Endothelial cell of umbilical vein (primary cell): ENCODE measurements at regions not wholly inside any gene's neighbourhood (a gene's known extent, or its start where the extent isn't known, plus 50 kb on each side); places are given as distances from the start of the nearest gene placed in this dataset.

Experiments used
- BruUV-seq: library from RNA; stranded (reverse); fragments of 400-500 nt; replicated peaks from 2 replicates; lab custom pipeline; 2021; lab: Mats Ljungman, UMichigan
- CTCF ChIA-PET: fragments of 300-600, 350-600 bp; sonication (Branson Sonifier 250); formaldehyde crosslinking; loops from one replicate; lab custom pipeline; 2021; ENCODE audit warnings: antibody characterized with exemption, inconsistent platforms; lab: Charles Lee
- POLR2A ChIA-PET: fragments of 300-600, 350-600 bp; sonication (Branson Sonifier 250); formaldehyde crosslinking; loops from one replicate; lab custom pipeline; 2021; ENCODE audit warnings: antibody characterized with exemption, inconsistent platforms; lab: Charles Lee
- DNase-seq: peaks from one replicate; pipeline ENCODE4 v3.0.0-alpha.2; 2011; ENCODE audit warnings: low read depth, low spot score
- FAIRE-seq: peaks from 2 replicates; lab custom pipeline; 2011; peaks lifted over from hg19 to GRCh38; lab: Jason Lieb, UNC
- H2AFZ ChIP-seq: 2 replicates; pipeline ENCODE4 v1.6.0; 2012; ENCODE audit warnings: low read depth, low read length, control low read depth, inconsistent platforms
- H3K27ac ChIP-seq: 2 replicates; pipeline ENCODE4 v1.5.1; 2011; ENCODE audit warnings: low read depth, mild to moderate bottlenecking, control low read depth, low read length, moderate library complexity; ENCODE audit not compliant: insufficient read depth
- H3K27me3 ChIP-seq, 2 experiments: 2 replicates each; pipeline versions ENCODE4 v1.6.0 to v1.6.1; 2011; ENCODE audit warnings: low read length in 2 of 2, mixed read lengths in 1 of 2; ENCODE audit not compliant: control insufficient read depth in 2 of 2, insufficient read depth in 2 of 2
- H3K36me3 ChIP-seq, 2 experiments: 2 replicates in 1 of 2; 3 replicates in 1 of 2; pipeline ENCODE4 v1.5.1; 2011; ENCODE audit warnings: low read length in 2 of 2, mild to moderate bottlenecking in 1 of 2, moderate library complexity in 1 of 2; ENCODE audit not compliant: control insufficient read depth in 2 of 2, insufficient read depth in 2 of 2; ENCODE audit errors: extremely low read depth in 1 of 2
- H3K4me1 ChIP-seq: 3 replicates; pipeline ENCODE4 v1.5.1; 2011; ENCODE audit warnings: mild to moderate bottlenecking, low read length; ENCODE audit not compliant: control insufficient read depth, insufficient read depth; ENCODE audit errors: extremely low read depth
- H3K4me2 ChIP-seq: 2 replicates; pipeline ENCODE4 v1.6.1; 2011; ENCODE audit warnings: low read length, control low read depth, mixed read lengths; ENCODE audit not compliant: insufficient read depth
- H3K4me3 ChIP-seq, 3 experiments: fragments of 200-600 bp in 1 of 3; sonication (generic), shearing (Covaris generic) in 1 of 3; replicated peaks in 1 of 3; 2 replicates each; pipeline ENCODE4 v1.5.1; 2011 to 2016; ENCODE audit warnings: control low read depth in 3 of 3, low read length in 3 of 3, mild to moderate bottlenecking in 2 of 3, inconsistent platforms in 1 of 3, low read depth in 1 of 3, moderate library complexity in 1 of 3; ENCODE audit not compliant: insufficient read depth in 1 of 3
- H3K79me2 ChIP-seq: 2 replicates; pipeline ENCODE4 v1.6.0; 2012; ENCODE audit warnings: low read length, inconsistent platforms; ENCODE audit not compliant: control insufficient read depth, insufficient read depth
- H3K9ac ChIP-seq: replicated peaks from 2 replicates; pipeline ENCODE3; 2011; ENCODE audit warnings: low read length, control low read depth; ENCODE audit not compliant: insufficient read depth; ENCODE audit errors: extremely low read depth
- H3K9me1 ChIP-seq: replicated peaks from 3 replicates; pipeline ENCODE4 v1.6.0; 2011; ENCODE audit warnings: mild to moderate bottlenecking, low read length; ENCODE audit not compliant: control insufficient read depth, insufficient read depth; ENCODE audit errors: extremely low read depth
- H3K9me3 ChIP-seq: replicated peaks from 2 replicates; pipeline ENCODE4 v1.5.1; 2012; ENCODE audit warnings: low read length, inconsistent platforms; ENCODE audit not compliant: control insufficient read depth, insufficient read depth
- H4K20me1 ChIP-seq: replicated peaks from 2 replicates; pipeline ENCODE3; 2011; ENCODE audit warnings: mild to moderate bottlenecking, low read length; ENCODE audit not compliant: control insufficient read depth, insufficient read depth; ENCODE audit errors: extremely low read depth
- EZH2 ChIP-seq: IDR thresholded peaks from 2 replicates; pipeline ENCODE4 v1.6.1; 2012; ENCODE audit warnings: borderline replicate concordance, low read depth, mild to moderate bottlenecking, moderate library complexity, low read length, inconsistent platforms; ENCODE audit not compliant: severe bottlenecking
- FOS ChIP-seq: IDR thresholded peaks from 2 replicates; pipeline ENCODE4 v1.6.1; 2011; ENCODE audit warnings: mild to moderate bottlenecking, low read length, moderate library complexity, borderline replicate concordance; ENCODE audit not compliant: insufficient read depth
- GATA2 ChIP-seq: IDR thresholded peaks from 2 replicates; pipeline ENCODE4 v1.7.0; 2011; ENCODE audit warnings: low read depth, mild to moderate bottlenecking, moderate library complexity, mixed read lengths, low read length; ENCODE audit not compliant: insufficient read length, insufficient read depth
- JUN ChIP-seq: IDR thresholded peaks from 2 replicates; pipeline ENCODE4 v1.6.1; 2011; ENCODE audit warnings: borderline replicate concordance, low read depth; ENCODE audit not compliant: insufficient read length, insufficient read depth
- MYC ChIP-seq: IDR thresholded peaks from one replicate; pipeline ENCODE4 v1.6.1; 2011; ENCODE audit warnings: mild to moderate bottlenecking, low read depth, low read length
- POLR2AphosphoS5 ChIP-seq: IDR thresholded peaks from 2 replicates; pipeline ENCODE4 v1.6.1; 2012; ENCODE audit warnings: low read depth, mild to moderate bottlenecking, control low read depth, low read length, moderate library complexity; ENCODE audit not compliant: insufficient read depth
- dilution Hi-C: fragments of 300-500 bp; cut with MboI; formaldehyde crosslinking; loops from one replicate; pipeline ENCODE4 v1.15.0; 2019; ENCODE audit warnings: low sequenced_read_pairs; ENCODE audit not compliant: extremely low pct_ligation_motif_present
- intact Hi-C: fragments of 100-400 bp; cut with micrococcal nuclease; formaldehyde crosslinking; loops from one replicate; pipeline ENCODE4 v1.10.0; 2022
- TF ChIP-seq, protein P1 (sequence below): IDR thresholded peaks from 2 replicates; pipeline ENCODE4 v1.6.1; 2011; ENCODE audit not compliant: insufficient read depth, insufficient read length
- TF ChIP-seq, protein P2 (sequence below), 2 donors: IDR thresholded peaks; 1 replicate in 1 of 2; 2 replicates in 1 of 2; pipeline ENCODE4 v1.5.1; 2011; ENCODE audit warnings: low read length in 2 of 2, mild to moderate bottlenecking in 2 of 2, moderate library complexity in 2 of 2, control low read depth in 1 of 2, inconsistent platforms in 1 of 2, low read depth in 1 of 2; ENCODE audit not compliant: insufficient read depth in 1 of 2; ENCODE audit errors: extremely low read depth in 1 of 2

DNA sequence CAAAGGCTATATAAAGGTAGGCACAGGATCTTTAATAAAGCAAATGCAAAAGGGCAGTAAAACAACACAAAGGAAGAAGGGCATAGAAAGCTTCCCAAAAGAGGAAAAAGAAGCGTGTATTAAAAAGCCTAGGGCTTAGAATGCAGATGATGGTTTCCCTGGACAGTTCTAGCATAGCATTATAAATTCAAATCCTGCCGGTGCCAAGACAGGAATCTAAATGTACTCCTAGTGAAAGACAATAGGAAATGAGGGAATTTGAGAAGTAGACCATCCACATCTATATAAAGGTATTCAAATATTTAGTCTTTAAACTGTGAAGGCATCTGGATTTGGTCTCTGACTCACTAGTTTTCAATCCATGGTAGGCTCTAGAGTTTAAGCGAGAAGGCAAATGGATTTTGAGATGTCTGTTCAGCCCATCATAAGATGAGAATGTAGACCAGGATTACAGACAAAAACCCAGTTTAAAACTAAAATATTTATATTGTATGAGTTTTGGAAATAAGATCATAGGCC, 431.8 kb downstream of the TBL1XR1 start:
- intact Hi-C loops: no loop called here
- Histone ChIP-seq H3K27ac (no peak overlapping the region), H3K4me1 (no peaks in the 10 kb centered on the region), H3K9me3 (no peaks in the 10 kb centered on the region), H3K4me2 (no peak overlapping the region), H2AFZ (no peak overlapping the region), H3K4me3 (no peak overlapping the region), H3K9ac (no peak overlapping the region), H3K27me3 (no peaks in the 10 kb centered on the region), H3K9me1 (no peaks in the 10 kb centered on the region), H3K36me3 (no peaks in the 10 kb centered on the region), H4K20me1 (no peaks in the 10 kb centered on the region), H3K79me2 (no peaks in the 10 kb centered on the region)
- ChIA-PET POLR2A (no interaction called here), CTCF (no interaction called here)
- TF ChIP-seq MYC: no peak
- no peak for TF ChIP-seq EZH2
- TF ChIP-seq FOS: no peak
- TF ChIP-seq GATA2: no peak
- no TSS peak for BruUV-seq
- DNase-seq: no peak
- dilution Hi-C loops: no loop called here
- no peak for FAIRE-seq

DNA sequence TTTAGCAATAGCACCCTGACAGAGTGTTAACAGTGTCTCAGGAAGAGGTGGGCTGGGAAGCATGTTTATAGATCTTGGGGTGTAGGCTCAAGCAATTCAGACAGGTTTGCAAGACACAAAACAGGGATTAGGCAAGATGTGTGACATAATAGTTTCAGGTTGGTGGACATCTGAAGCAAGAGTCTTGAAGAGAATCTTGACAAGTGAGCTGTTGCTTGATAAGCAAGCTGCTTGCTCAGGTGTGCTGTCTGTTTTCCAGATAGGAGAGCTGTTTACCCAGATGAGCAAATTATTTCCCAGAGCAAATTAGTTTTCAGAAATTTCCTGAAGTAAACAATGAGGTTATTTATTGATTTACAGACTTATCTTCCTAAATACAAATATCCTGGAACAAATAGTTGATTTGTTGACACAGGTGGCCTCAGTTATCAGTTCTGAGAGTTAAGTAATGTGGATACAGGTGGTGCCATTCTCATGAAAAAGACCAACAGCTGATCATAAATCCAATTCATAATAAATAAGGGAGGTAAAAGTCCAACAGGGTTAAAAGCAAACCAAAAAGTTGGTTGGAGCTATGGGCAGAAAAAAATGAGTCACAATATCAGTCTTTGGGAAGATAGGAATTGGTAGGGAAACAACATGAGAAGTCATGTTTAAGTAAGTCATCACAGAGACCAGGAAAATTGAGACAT, 437.3 kb downstream of the TBL1XR1 start:
- no peaks in the 10 kb centered on the region for H3K36me3 ChIP-seq
- BruUV-seq: no TSS peak
- H3K4me2 ChIP-seq: no peak overlapping the region
- H3K9ac ChIP-seq: no peak overlapping the region
- CTCF ChIA-PET: no interaction called here
- no peak for TF ChIP-seq MYC
- TF ChIP-seq, protein P1, sequence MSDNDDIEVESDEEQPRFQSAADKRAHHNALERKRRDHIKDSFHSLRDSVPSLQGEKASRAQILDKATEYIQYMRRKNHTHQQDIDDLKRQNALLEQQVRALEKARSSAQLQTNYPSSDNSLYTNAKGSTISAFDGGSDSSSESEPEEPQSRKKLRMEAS: no peak
- TF ChIP-seq JUN: no peak
- TF ChIP-seq POLR2AphosphoS5: no peak
- no peak for TF ChIP-seq EZH2
- TF ChIP-seq, protein P2, sequence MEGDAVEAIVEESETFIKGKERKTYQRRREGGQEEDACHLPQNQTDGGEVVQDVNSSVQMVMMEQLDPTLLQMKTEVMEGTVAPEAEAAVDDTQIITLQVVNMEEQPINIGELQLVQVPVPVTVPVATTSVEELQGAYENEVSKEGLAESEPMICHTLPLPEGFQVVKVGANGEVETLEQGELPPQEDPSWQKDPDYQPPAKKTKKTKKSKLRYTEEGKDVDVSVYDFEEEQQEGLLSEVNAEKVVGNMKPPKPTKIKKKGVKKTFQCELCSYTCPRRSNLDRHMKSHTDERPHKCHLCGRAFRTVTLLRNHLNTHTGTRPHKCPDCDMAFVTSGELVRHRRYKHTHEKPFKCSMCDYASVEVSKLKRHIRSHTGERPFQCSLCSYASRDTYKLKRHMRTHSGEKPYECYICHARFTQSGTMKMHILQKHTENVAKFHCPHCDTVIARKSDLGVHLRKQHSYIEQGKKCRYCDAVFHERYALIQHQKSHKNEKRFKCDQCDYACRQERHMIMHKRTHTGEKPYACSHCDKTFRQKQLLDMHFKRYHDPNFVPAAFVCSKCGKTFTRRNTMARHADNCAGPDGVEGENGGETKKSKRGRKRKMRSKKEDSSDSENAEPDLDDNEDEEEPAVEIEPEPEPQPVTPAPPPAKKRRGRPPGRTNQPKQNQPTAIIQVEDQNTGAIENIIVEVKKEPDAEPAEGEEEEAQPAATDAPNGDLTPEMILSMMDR (IDR thresholded peaks at IDR 0.05; ENCODE audit: extremely low read depth in 1 of 2, insufficient read depth in 1 of 2, low read depth in 1 of 2, low read length in 2 of 2): no peak
- POLR2A ChIA-PET: no interaction called here
- H3K79me2 ChIP-seq: no peaks in the 10 kb centered on the region
- no peak overlapping the region for H3K27ac ChIP-seq
- no peak overlapping the region for H3K4me3 ChIP-seq
- dilution Hi-C loops (no loop called here), intact Hi-C loops (no loop called here)
- no peaks in the 10 kb centered on the region for H3K27me3 ChIP-seq
- no peaks in the 10 kb centered on the region for H3K4me1 ChIP-seq
- H3K9me1 ChIP-seq: no peaks in the 10 kb centered on the region
- no peak for FAIRE-seq
- H4K20me1 ChIP-seq: no peaks in the 10 kb centered on the region
- no peak for DNase-seq
- no peak overlapping the region for H2AFZ ChIP-seq
- H3K9me3 ChIP-seq: no peaks in the 10 kb centered on the region
